Vagina (tissue), 2 donors: ENCODE measurements at regions not wholly inside any gene's neighbourhood (a gene's known extent, or its start where the extent isn't known, plus 50 kb on each side); places are given as distances from the start of the nearest gene placed in this dataset.

ENCODE experiments used
- DNase-seq, 2 donors: peaks; one replicate each; pipeline ENCODE4 v3.0.0-alpha.2; 2017; ENCODE audit errors: extremely low spot score in 2 of 2
- H3K27ac ChIP-seq: fragments of 200-600 bp; sonication (generic); one replicate; pipeline ENCODE4 v1.5.1; 2019
- H3K27me3 ChIP-seq: fragments of 200-600 bp; sonication (generic); one replicate; pipeline ENCODE4 v1.5.1; 2019
- H3K36me3 ChIP-seq, 2 donors: fragments of 200-600 bp; sonication (generic); one replicate each; pipeline ENCODE4 v1.5.1; 2017 to 2019
- H3K4me1 ChIP-seq: fragments of 200-600 bp; sonication (generic); one replicate; pipeline ENCODE4 v1.5.1; 2019
- H3K4me3 ChIP-seq, 2 donors: fragments of 200-600 bp; sonication (generic); 1 replicate in 1 of 2; 2 replicates in 1 of 2; pipeline ENCODE4 v1.5.1; 2016 to 2019
- H3K9me3 ChIP-seq: fragments of 200-600 bp; sonication (generic); one replicate; pipeline ENCODE4 v1.5.1; 2019
- CTCF ChIP-seq, 3 experiments: fragments of 450-650 bp in 2 of 3; fragments of 200-600 bp in 1 of 3; sonication (generic) in 1 of 3; IDR thresholded peaks; one replicate each; pipeline ENCODE4 v1.5.1; 2017 to 2019; ENCODE audit warnings: antibody characterized with exemption in 3 of 3, mild to moderate bottlenecking in 2 of 3, moderate library complexity in 2 of 3
- POLR2A ChIP-seq, 2 donors: fragments of 450-650 bp; IDR thresholded peaks; one replicate each; pipeline ENCODE4 v1.6.1; 2017; ENCODE audit warnings: antibody characterized with exemption in 2 of 2, mild to moderate bottlenecking in 2 of 2, moderate library complexity in 2 of 2
- POLR2AphosphoS5 ChIP-seq, 2 donors: sonication (generic); formaldehyde crosslinking; IDR thresholded peaks; one replicate each; pipeline ENCODE4 v1.9.0; 2017; ENCODE audit warnings: antibody characterized with exemption in 2 of 2, mild to moderate bottlenecking in 2 of 2, low read depth in 1 of 2; ENCODE audit not compliant: insufficient read depth in 1 of 2
- intact Hi-C: fragments of 100-400 bp; cut with DNase I; formaldehyde crosslinking; loops from one replicate; pipeline ENCODE4 v1.15.1; 2023

GRCh38 chr21:19130379-19131028 lies 726.9 kb upstream of the TMPRSS15 start:
- TF ChIP-seq POLR2A (IDR thresholded peaks at IDR 0.05) (no peak), POLR2AphosphoS5 (IDR thresholded peaks at IDR 0.05; ENCODE audit: insufficient read depth in 1 of 2, low read depth in 1 of 2) (no peak), CTCF (IDR thresholded peaks at IDR 0.05) (no peak)
- H3K4me3 ChIP-seq: no peak overlapping the region
- no peaks in the 10 kb centered on the region for H3K27me3 ChIP-seq
- H3K27ac ChIP-seq: no peak overlapping the region
- intact Hi-C loops: no loop called here
- no peak for DNase-seq
- H3K4me1 ChIP-seq: no peaks in the 10 kb centered on the region
- no peaks in the 10 kb centered on the region for H3K36me3 ChIP-seq
- H3K9me3 ChIP-seq: no peaks in the 10 kb centered on the region

- no peak for DNase-seq
- no peak overlapping the region for H3K27ac ChIP-seq
- no peaks in the 10 kb centered on the region for H3K9me3 ChIP-seq
- no peaks in the 10 kb centered on the region for H3K27me3 ChIP-seq
- no peak for TF ChIP-seq CTCF (IDR thresholded peaks at IDR 0.05)
- no peak for TF ChIP-seq POLR2AphosphoS5 (IDR thresholded peaks at IDR 0.05; ENCODE audit: insufficient read depth in 1 of 2, low read depth in 1 of 2)
- no peak for TF ChIP-seq POLR2A (IDR thresholded peaks at IDR 0.05)
- no peak overlapping the region for H3K4me3 ChIP-seq
- H3K4me1 ChIP-seq: no peaks in the 10 kb centered on the region
- intact Hi-C loops: no loop called here
- no peaks in the 10 kb centered on the region for H3K36me3 ChIP-seq
These were observed 737.9 kb upstream of the TMPRSS15 start for GRCh38 chr21:19141511-19141910.

GRCh38 chr21:19145682-19146293 lies 742.2 kb upstream of the TMPRSS15 start:
- intact Hi-C loops: no loop called here
- no peak for TF ChIP-seq POLR2A (IDR thresholded peaks at IDR 0.05)
- no peak for TF ChIP-seq POLR2AphosphoS5 (IDR thresholded peaks at IDR 0.05; ENCODE audit: insufficient read depth in 1 of 2, low read depth in 1 of 2)
- TF ChIP-seq CTCF (IDR thresholded peaks at IDR 0.05): no peak
- no peak overlapping the region for H3K27ac ChIP-seq
- DNase-seq: no peak
- no peaks in the 10 kb centered on the region for H3K9me3 ChIP-seq
- H3K36me3 ChIP-seq: no peaks in the 10 kb centered on the region
- no peaks in the 10 kb centered on the region for H3K27me3 ChIP-seq
- H3K4me3 ChIP-seq: no peak overlapping the region
- H3K4me1 ChIP-seq: no peaks in the 10 kb centered on the region

- no peaks in the 10 kb centered on the region for H3K9me3 ChIP-seq
- no peaks in the 10 kb centered on the region for H3K36me3 ChIP-seq
- no peak overlapping the region for H3K27ac ChIP-seq
- TF ChIP-seq POLR2AphosphoS5 (IDR thresholded peaks at IDR 0.05; ENCODE audit: insufficient read depth in 1 of 2, low read depth in 1 of 2): no peak
- TF ChIP-seq CTCF (IDR thresholded peaks at IDR 0.05): no peak
- no peak for TF ChIP-seq POLR2A (IDR thresholded peaks at IDR 0.05)
- intact Hi-C loops: no loop called here
- H3K4me3 ChIP-seq: no peak overlapping the region
- no peak for DNase-seq
- H3K4me1 ChIP-seq: no peaks in the 10 kb centered on the region
- no peaks in the 10 kb centered on the region for H3K27me3 ChIP-seq
These were observed 744.5 kb upstream of the TMPRSS15 start for GRCh38 chr21:19148056-19148455.

- Histone ChIP-seq H3K27me3 (no peaks in the 10 kb centered on the region), H3K27ac (no peak overlapping the region), H3K9me3 (no peaks in the 10 kb centered on the region), H3K4me3 (no peak overlapping the region), H3K4me1 (no peaks in the 10 kb centered on the region), H3K36me3 (no peaks in the 10 kb centered on the region)
- TF ChIP-seq POLR2AphosphoS5 (IDR thresholded peaks at IDR 0.05; ENCODE audit: insufficient read depth in 1 of 2, low read depth in 1 of 2) (no peak), CTCF (IDR thresholded peaks at IDR 0.05) (no peak), POLR2A (IDR thresholded peaks at IDR 0.05) (no peak)
- DNase-seq: no peak
- intact Hi-C loops: no loop called here
These were observed 768.0 kb upstream of the TMPRSS15 start for GRCh38 chr21:19171585-19171984.
